Dedifferentiated amniotic fluid mesenchymal stem cell (primary cell): ENCODE measurements at regions not wholly inside any gene's neighbourhood (a gene's known extent, or its start where the extent isn't known, plus 50 kb on each side); places are given as distances from the start of the nearest gene placed in this dataset.
"Not testable (repeated sequence)": the region's sequence is repeated elsewhere in the genome, so short reads cannot be mapped to it uniquely, and the experiment has no call there.

Experiments used
- DNase-seq: peaks from one replicate; pipeline ENCODE4 v3.0.0-alpha.2; 2016; ENCODE audit errors: extremely low spot score

- no peak for DNase-seq
These were observed 70.1 kb downstream of the ZNF330 start for GRCh38 chr4:141290771-141291170.

- DNase-seq: no peak
These were observed 73.6 kb downstream of the ZNF330 start for GRCh38 chr4:141294306-141294705.

GRCh38 chr4:141301216-141301615 lies 80.5 kb downstream of the ZNF330 start:
- no peak for DNase-seq

GRCh38 chr4:141302924-141303323 lies 82.2 kb downstream of the ZNF330 start:
- DNase-seq: no peak

GRCh38 chr4:141304346-141304745 lies 83.7 kb downstream of the ZNF330 start:
- no peak for DNase-seq

- DNase-seq: no peak
These were observed 85.6 kb downstream of the ZNF330 start for GRCh38 chr4:141306331-141306730.

- DNase-seq: peak; percentile 61
These were observed 86.6 kb downstream of the ZNF330 start for GRCh38 chr4:141307241-141307689.

- no peak for DNase-seq
These were observed 89.2 kb downstream of the ZNF330 start for GRCh38 chr4:141309874-141310273.

GRCh38 chr4:141311246-141312204 lies 90.8 kb downstream of the ZNF330 start:
- DNase-seq: no peak

GRCh38 chr4:141314627-141315026 lies 93.9 kb downstream of the ZNF330 start:
- no peak for DNase-seq

- DNase-seq: no peak
These were observed 108.0 kb downstream of the ZNF330 start for GRCh38 chr4:141328560-141329173.

- DNase-seq: peak; percentile 53
These were observed 108.5 kb downstream of the ZNF330 start for GRCh38 chr4:141329174-141329569.

- no peak for DNase-seq
These were observed 109.9 kb downstream of the ZNF330 start for GRCh38 chr4:141330616-141331015.

- DNase-seq: no peak
These were observed 111.1 kb downstream of the ZNF330 start for GRCh38 chr4:141331534-141332358.

- not testable (repeated sequence) for DNase-seq
These were observed 111.9 kb downstream of the ZNF330 start for GRCh38 chr4:141332359-141333181.

GRCh38 chr4:141333456-141334230 lies 112.9 kb downstream of the ZNF330 start:
- DNase-seq: not testable (repeated sequence)

GRCh38 chr4:141335166-141335565 lies 114.5 kb downstream of the ZNF330 start:
- DNase-seq: no peak

GRCh38 chr4:141338238-141338637 lies 117.5 kb downstream of the ZNF330 start:
- DNase-seq: no peak

- no peak for DNase-seq
These were observed 118.7 kb downstream of the ZNF330 start for GRCh38 chr4:141339391-141339790.

- DNase-seq: no peak
These were observed 119.3 kb downstream of the ZNF330 start for GRCh38 chr4:141339966-141340365.
